K562 (cell line): ENCODE measurements at regions not wholly inside any gene's neighbourhood (a gene's known extent, or its start where the extent isn't known, plus 50 kb on each side); places are given as distances from the start of the nearest gene placed in this dataset.

ENCODE experiments used
- ATAC-seq: fragments of 200-7000 bp; cut with Tn5 transposase; 3 replicates; pipeline ENCODE4 v1.9.1; 2020; ENCODE audit warnings: moderate library complexity
- BruUV-seq: library from RNA; stranded (reverse); fragments of 400-500 nt; replicated peaks from 2 replicates; lab custom pipeline; 2021; lab: Mats Ljungman, UMichigan
- CTCF ChIA-PET: fragments of 300-600 bp; formaldehyde crosslinking; extraction: SDS; loops from one replicate; lab custom pipeline; 2021; ENCODE audit warnings: low intra/inter-chr PET ratio; lab: Yijun Ruan, JAX
- POLR2A ChIA-PET: fragments of 300-600, 350-650 bp; sonication (Branson Sonifier 250); formaldehyde crosslinking; extraction: SDS; loops from one replicate; lab custom pipeline; 2021; ENCODE audit warnings: antibody characterized with exemption, inconsistent platforms; lab: Yijun Ruan, JAX
- DNase-seq, 4 experiments: peaks; one replicate each; pipeline versions ENCODE4 v3.0.0 to v3.0.0-alpha.2; 2011 to 2018; ENCODE audit warnings: low spot score in 3 of 4, mixed read lengths in 3 of 4; ENCODE audit errors: extremely low read depth in 1 of 4
- FAIRE-seq: peaks from 2 replicates; lab custom pipeline; 2011; peaks lifted over from hg19 to GRCh38; lab: Jason Lieb, UNC
- H2AFZ ChIP-seq: 2 replicates; pipeline ENCODE4 v1.6.0; 2011; ENCODE audit warnings: low read depth, low read length, control low read depth, inconsistent platforms
- H3K27ac ChIP-seq: fragments of 200-600 bp; 3 replicates; pipeline ENCODE4 v1.8.0; 2011; ENCODE audit warnings: low read depth, mild to moderate bottlenecking, control low read depth, inconsistent platforms, low read length, moderate library complexity, mixed read lengths; ENCODE audit errors: extremely low read depth
- H3K27me3 ChIP-seq, 2 experiments: fragments of 300-600 bp in 1 of 2; 2 replicates in 1 of 2; 3 replicates in 1 of 2; pipeline versions ENCODE4 v1.6.0 to v1.8.0; 2011; ENCODE audit warnings: inconsistent platforms in 2 of 2, low read length in 2 of 2, mild to moderate bottlenecking in 1 of 2, mixed read lengths in 1 of 2, moderate library complexity in 1 of 2; ENCODE audit not compliant: control insufficient read depth in 2 of 2, insufficient read depth in 2 of 2
- H3K36me3 ChIP-seq: fragments of 300-600 bp; 3 replicates; pipeline ENCODE4 v1.8.0; 2011; ENCODE audit warnings: mild to moderate bottlenecking, low read length, inconsistent platforms; ENCODE audit not compliant: control insufficient read depth, insufficient read depth
- H3K4me1 ChIP-seq, 2 experiments: fragments of 200-600 bp in 1 of 2; replicated peaks in 1 of 2; 2 replicates in 1 of 2; 3 replicates in 1 of 2; pipeline versions ENCODE4 v1.5.1 to v1.8.0; 2011; ENCODE audit warnings: inconsistent platforms in 2 of 2, low read length in 2 of 2, mild to moderate bottlenecking in 1 of 2, mixed read lengths in 1 of 2, moderate library complexity in 1 of 2; ENCODE audit not compliant: control insufficient read depth in 2 of 2, insufficient read depth in 2 of 2
- H3K4me2 ChIP-seq: 2 replicates; pipeline ENCODE4 v1.6.1; 2011; ENCODE audit warnings: low read length, control low read depth, inconsistent platforms, mixed read lengths; ENCODE audit not compliant: insufficient read depth
- H3K4me3 ChIP-seq: fragments of 200-600 bp; sonication (generic), shearing (Covaris generic); 2 replicates; pipeline ENCODE4 v1.5.1; 2016; ENCODE audit warnings: control low read depth, inconsistent platforms
- H3K79me2 ChIP-seq: fragments of 200-600 bp; 3 replicates; pipeline ENCODE4 v1.8.0; 2011; ENCODE audit warnings: low read length, inconsistent platforms; ENCODE audit not compliant: control insufficient read depth, insufficient read depth
- H3K9ac ChIP-seq, 2 experiments: 2 replicates each; pipeline versions ENCODE4 v1.6.0 to v1.6.1; 2011; ENCODE audit warnings: low read depth in 2 of 2, low read length in 2 of 2, control low read depth in 1 of 2, inconsistent platforms in 1 of 2, mild to moderate bottlenecking in 1 of 2, mixed read lengths in 1 of 2; ENCODE audit not compliant: insufficient read depth in 1 of 2
- H3K9me1 ChIP-seq: one replicate; pipeline ENCODE4 v1.6.0; 2011; ENCODE audit warnings: inconsistent platforms, mild to moderate bottlenecking, low read length, moderate library complexity; ENCODE audit not compliant: control insufficient read depth, insufficient read depth
- H3K9me3 ChIP-seq: replicated peaks from 2 replicates; pipeline ENCODE4 v1.5.1; 2011; ENCODE audit warnings: low read depth, low read length, inconsistent platforms; ENCODE audit not compliant: control insufficient read depth, insufficient read depth
- H4K20me1 ChIP-seq: replicated peaks from 2 replicates; pipeline ENCODE4 v1.6.1; 2011; ENCODE audit warnings: low read length, inconsistent platforms, mixed read lengths; ENCODE audit not compliant: control insufficient read depth, insufficient read depth
- CCAR2 ChIP-seq: fragments of 200-400 bp; formaldehyde crosslinking; IDR thresholded peaks from 2 replicates; pipeline ENCODE4 v1.6.1; 2017; ENCODE audit warnings: mild to moderate bottlenecking, low read depth, low read length
- CXXC5 ChIP-seq: fragments of 250-450 bp; sonication (Bioruptor Pico); IDR thresholded peaks from 2 replicates; pipeline ENCODE4 v1.8.0; 2022; ENCODE audit warnings: inconsistent platforms, mild to moderate bottlenecking, moderate library complexity
- ID3 ChIP-seq, 2 experiments: fragments of 250-450 bp in 1 of 2; fragments of 450-650 bp in 1 of 2; sonication (Bioruptor Pico) in 1 of 2; IDR thresholded peaks; 2 replicates each; pipeline versions ENCODE4 v1.6.1 to v1.8.0; 2016 to 2021; ENCODE audit warnings: mild to moderate bottlenecking in 2 of 2, moderate library complexity in 2 of 2, missing compliant biosample characterization in 1 of 2, missing genetic modification characterization in 1 of 2
- MEF2D ChIP-seq: conservative IDR thresholded peaks from 2 replicates; pipeline ENCODE4 v1.6.1; 2016; ENCODE audit warnings: low read depth, missing genetic modification characterization, missing compliant biosample characterization
- MTA3 ChIP-seq: fragments of 450-650 bp; formaldehyde crosslinking; IDR thresholded peaks from 2 replicates; pipeline ENCODE4 v1.6.1; 2017; ENCODE audit warnings: mild to moderate bottlenecking, borderline replicate concordance
- PCBP2 ChIP-seq: fragments of 200-400 bp; formaldehyde crosslinking; IDR thresholded peaks from 2 replicates; pipeline ENCODE4 v1.6.1; 2018; ENCODE audit warnings: low read length, low read depth, mild to moderate bottlenecking, moderate library complexity; ENCODE audit not compliant: poor library complexity, severe bottlenecking
- POU5F1 ChIP-seq: fragments of 150-350 bp; IDR thresholded peaks from 2 replicates; pipeline ENCODE4 v1.6.1; 2014; ENCODE audit warnings: borderline replicate concordance, low read length, low read depth, mild to moderate bottlenecking; ENCODE audit not compliant: partially characterized antibody
- RBBP5 ChIP-seq: fragments of 200-600 bp; sonication (generic); IDR thresholded peaks from 2 replicates; pipeline ENCODE4 v1.6.1; 2012; ENCODE audit warnings: borderline replicate concordance, mild to moderate bottlenecking, low read length, control low read depth, inconsistent platforms; ENCODE audit not compliant: insufficient read depth, poor library complexity, severe bottlenecking
- RBM17 ChIP-seq: fragments of 200-400 bp; formaldehyde crosslinking; IDR thresholded peaks from 2 replicates; pipeline ENCODE4 v1.6.1; 2017; ENCODE audit warnings: low read depth, mild to moderate bottlenecking, low read length, borderline replicate concordance
- RHOXF2B ChIP-seq: fragments of 250-450 bp; sonication (Bioruptor Pico); conservative IDR thresholded peaks from 2 replicates; pipeline ENCODE4 v1.5.1; 2021
- TCF15 ChIP-seq: fragments of 250-450 bp; sonication (Bioruptor Pico); IDR thresholded peaks from 2 replicates; pipeline ENCODE4 v1.8.0; 2022; ENCODE audit warnings: moderate library complexity, mild to moderate bottlenecking, inconsistent platforms
- USF2 ChIP-seq: sonication (generic); formaldehyde crosslinking; IDR thresholded peaks from 2 replicates; pipeline ENCODE4 v1.5.0; 2020; ENCODE audit warnings: missing genetic modification reagents
- ZFP36 ChIP-seq: fragments of 150-350 bp; IDR thresholded peaks from 2 replicates; pipeline ENCODE4 v1.6.1; 2018; ENCODE audit warnings: low read length, low read depth; ENCODE audit not compliant: partially characterized antibody
- ZNF592 ChIP-seq: fragments of 450-650 bp; IDR thresholded peaks from 2 replicates; pipeline ENCODE4 v1.6.1; 2017; ENCODE audit warnings: antibody characterized with exemption, mild to moderate bottlenecking
- WGBS: fragments of 100-300 bp; shearing (Covaris generic); methylation state at CpG from one replicate; pipeline ENCODE4 v1.1.6; 2016; ENCODE audit warnings: low coverage, mixed read lengths; ENCODE audit not compliant: insufficient coverage; ENCODE audit errors: missing lambda C conversion rate; 5-methylcytosine and 5-hydroxymethylcytosine counted together
- in situ Hi-C: fragments of 300-500 bp; cut with MboI; formaldehyde crosslinking; loops from 4 replicates; pipeline ENCODE4 v1.15.0; 2018; ENCODE audit warnings: inconsistent platforms, mixed read lengths
- intact Hi-C: fragments of 100-400 bp; cut with micrococcal nuclease; formaldehyde crosslinking; loops from 2 replicates; pipeline ENCODE4 v1.14.2; 2022

- CTCF ChIA-PET, result no interaction called here
- Histone ChIP-seq H3K4me2 (no peak overlapping the region), H3K27me3 (no peaks in the 10 kb centered on the region), H3K4me3 (no peak overlapping the region), H2AFZ (no peak overlapping the region), H3K9me1 (no peaks in the 10 kb centered on the region), H3K9ac (no peak overlapping the region), H3K27ac (no peak overlapping the region), H3K9me3 (no peaks in the 10 kb centered on the region)
- ATAC-seq (no peak), FAIRE-seq (no peak)
- BruUV-seq, result no TSS peak
- intact Hi-C loops, result no loop called here
- 0% methylated on average over 2 of the region's 2 CpGs for WGBS
- POLR2A ChIA-PET, result no interaction called here
- TF ChIP-seq ID3 (CRISPR knock-in tag; IDR thresholded peaks at IDR 0.05) (no peak), ID3 (tag; IDR thresholded peaks at IDR 0.05) (no peak), ZFP36 (no peak), POU5F1 (no peak), PCBP2 (no peak), USF2 (CRISPR knock-in tag) (no peak), RBBP5 (no peak), CCAR2 (no peak), TCF15 (CRISPR knock-in tag) (no peak), RBM17 (no peak), RHOXF2B (CRISPR knock-in tag) (no peak), MEF2D (tag) (no peak), CXXC5 (CRISPR knock-in tag) (no peak), ZNF592 (no peak), MTA3 (no peak)
- TF ChIP-seq, all 486 proteins: peak for 0
- Histone ChIP-seq H3K4me1 (no peaks in the 10 kb centered on the region), H4K20me1 (no peaks in the 10 kb centered on the region), H3K36me3 (no peaks in the 10 kb centered on the region), H3K79me2 (no peaks in the 10 kb centered on the region)
- in situ Hi-C loops, result no loop called here
- no peak for DNase-seq
Observed at GRCh38 chr17:70780031-70780430, 610.7 kb downstream of the KCNJ2 start.
